Tibial artery (tissue), 4 donors: ENCODE measurements at regions not wholly inside any gene's neighbourhood (a gene's known extent, or its start where the extent isn't known, plus 50 kb on each side); places are given as distances from the start of the nearest gene placed in this dataset.

ENCODE experiments used
- DNase-seq, 2 donors: peaks; one replicate each; pipeline ENCODE4 v3.0.0-alpha.2; 2019
- H3K27ac ChIP-seq, 2 donors: fragments of 200-600 bp; sonication (generic) in 1 of 2; 1 replicate in 1 of 2; 2 replicates in 1 of 2; pipeline ENCODE4 v1.5.1; 2018 to 2019; ENCODE audit warnings: mild to moderate bottlenecking in 1 of 2
- H3K27me3 ChIP-seq, 2 donors: fragments of 200-600 bp; sonication (generic) in 1 of 2; one replicate each; pipeline versions ENCODE4 v1.5.1 to v1.6.0; 2016 to 2019
- H3K36me3 ChIP-seq, 3 donors: fragments of 200-600 bp; sonication (generic) in 2 of 3; one replicate each; pipeline ENCODE4 v1.5.1; 2016 to 2019; ENCODE audit warnings: mild to moderate bottlenecking in 2 of 3
- H3K4me1 ChIP-seq, 4 donors: fragments of 200-600 bp; sonication (generic) in 2 of 4; 1 replicate in 3 of 4; 2 replicates in 1 of 4; pipeline ENCODE4 v1.5.1; 2016 to 2019
- H3K4me3 ChIP-seq, 2 donors: fragments of 200-600 bp; sonication (generic) in 1 of 2; 1 replicate in 1 of 2; 2 replicates in 1 of 2; pipeline ENCODE4 v1.5.1; 2018 to 2019; ENCODE audit warnings: mild to moderate bottlenecking in 2 of 2
- H3K9me3 ChIP-seq, 3 donors: fragments of 200-600 bp; sonication (generic) in 1 of 3; one replicate each; pipeline ENCODE4 v1.5.1; 2016 to 2019
- intact Hi-C: fragments of 100-400 bp; cut with DNase I; formaldehyde crosslinking; loops from one replicate; pipeline ENCODE4 v1.15.0; 2023; ENCODE audit warnings: low total_unique reads
- TF ChIP-seq, protein P1 (sequence below), 2 experiments: fragments of 200-600 bp in 1 of 2; fragments of 450-650 bp in 1 of 2; IDR thresholded peaks; one replicate each; pipeline ENCODE4 v1.5.1; 2017 to 2019; ENCODE audit warnings: antibody characterized with exemption in 2 of 2, mild to moderate bottlenecking in 1 of 2, moderate library complexity in 1 of 2

DNA sequence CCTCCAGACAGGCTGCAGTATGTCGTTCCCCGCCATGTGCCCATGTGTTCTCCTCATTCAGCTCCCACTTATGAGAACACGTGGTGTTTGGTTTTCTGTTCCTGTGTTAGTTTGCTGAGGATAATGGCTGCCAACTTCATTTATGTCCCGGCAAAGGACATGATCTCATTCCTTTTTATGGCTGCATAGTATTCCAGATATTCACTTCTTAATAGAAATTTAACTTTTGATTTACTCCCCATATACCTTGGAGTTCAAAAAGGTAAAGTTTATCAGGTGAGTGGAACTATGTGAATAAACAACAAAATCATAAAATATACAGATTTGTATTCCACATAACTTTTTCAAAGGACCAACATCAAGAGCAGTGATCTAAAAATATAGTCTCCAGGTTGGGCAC is 372.6 kb downstream of the STK39 start:
- Histone ChIP-seq H3K4me3 (no peak overlapping the region), H3K9me3 (no peaks in the 10 kb centered on the region), H3K27ac (no peak overlapping the region), H3K27me3 (no peaks in the 10 kb centered on the region), H3K4me1 (no peaks in the 10 kb centered on the region), H3K36me3 (no peaks in the 10 kb centered on the region)
- DNase-seq = no peak
- intact Hi-C loops = no loop called here
- TF ChIP-seq, protein P1, sequence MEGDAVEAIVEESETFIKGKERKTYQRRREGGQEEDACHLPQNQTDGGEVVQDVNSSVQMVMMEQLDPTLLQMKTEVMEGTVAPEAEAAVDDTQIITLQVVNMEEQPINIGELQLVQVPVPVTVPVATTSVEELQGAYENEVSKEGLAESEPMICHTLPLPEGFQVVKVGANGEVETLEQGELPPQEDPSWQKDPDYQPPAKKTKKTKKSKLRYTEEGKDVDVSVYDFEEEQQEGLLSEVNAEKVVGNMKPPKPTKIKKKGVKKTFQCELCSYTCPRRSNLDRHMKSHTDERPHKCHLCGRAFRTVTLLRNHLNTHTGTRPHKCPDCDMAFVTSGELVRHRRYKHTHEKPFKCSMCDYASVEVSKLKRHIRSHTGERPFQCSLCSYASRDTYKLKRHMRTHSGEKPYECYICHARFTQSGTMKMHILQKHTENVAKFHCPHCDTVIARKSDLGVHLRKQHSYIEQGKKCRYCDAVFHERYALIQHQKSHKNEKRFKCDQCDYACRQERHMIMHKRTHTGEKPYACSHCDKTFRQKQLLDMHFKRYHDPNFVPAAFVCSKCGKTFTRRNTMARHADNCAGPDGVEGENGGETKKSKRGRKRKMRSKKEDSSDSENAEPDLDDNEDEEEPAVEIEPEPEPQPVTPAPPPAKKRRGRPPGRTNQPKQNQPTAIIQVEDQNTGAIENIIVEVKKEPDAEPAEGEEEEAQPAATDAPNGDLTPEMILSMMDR (IDR thresholded peaks at IDR 0.05) = no peak

DNA sequence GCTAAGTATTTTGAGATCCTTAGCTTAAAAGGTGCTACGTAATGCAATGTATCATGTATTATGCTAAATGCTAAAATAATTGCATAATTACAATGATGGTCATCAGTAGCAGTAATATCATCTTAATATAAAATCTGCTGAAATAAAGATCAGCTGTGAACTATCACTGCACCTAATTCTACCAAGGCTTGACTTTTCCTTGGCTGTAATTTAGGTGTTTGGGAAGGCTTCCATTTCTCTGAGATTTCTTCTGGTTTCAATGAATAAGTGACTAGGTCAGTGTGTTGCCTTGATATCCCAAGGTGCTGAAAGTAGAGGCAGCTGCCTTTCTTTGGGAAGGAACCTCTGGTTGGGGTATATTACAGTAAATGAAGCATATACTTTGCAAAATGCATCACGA is 376.1 kb downstream of the STK39 start:
- DNase-seq = no peak
- intact Hi-C loops = no loop called here
- no peak overlapping the region for H3K27ac ChIP-seq
- H3K4me3 ChIP-seq = no peak overlapping the region
- no peaks in the 10 kb centered on the region for H3K9me3 ChIP-seq
- no peaks in the 10 kb centered on the region for H3K27me3 ChIP-seq
- TF ChIP-seq, protein P1 (IDR thresholded peaks at IDR 0.05) = no peak
- H3K4me1 ChIP-seq = no peaks in the 10 kb centered on the region
- H3K36me3 ChIP-seq = no peaks in the 10 kb centered on the region

DNA sequence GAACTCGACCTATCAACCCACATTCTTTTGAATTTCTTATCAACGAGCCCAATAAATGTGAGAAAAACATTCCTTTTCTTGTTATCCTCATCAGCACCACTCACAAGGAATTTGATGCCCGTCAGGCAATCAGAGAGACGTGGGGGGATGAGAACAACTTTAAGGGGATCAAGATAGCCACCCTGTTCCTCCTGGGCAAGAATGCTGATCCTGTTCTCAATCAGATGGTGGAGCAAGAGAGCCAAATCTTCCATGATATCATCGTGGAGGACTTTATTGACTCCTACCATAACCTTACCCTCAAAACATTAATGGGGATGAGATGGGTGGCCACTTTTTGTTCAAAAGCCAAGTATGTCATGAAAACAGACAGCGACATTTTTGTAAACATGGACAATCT is 378.2 kb downstream of the STK39 start:
- Histone ChIP-seq H3K27ac (no peak overlapping the region), H3K4me1 (no peaks in the 10 kb centered on the region), H3K27me3 (no peaks in the 10 kb centered on the region), H3K4me3 (no peak overlapping the region), H3K9me3 (no peaks in the 10 kb centered on the region), H3K36me3 (no peaks in the 10 kb centered on the region)
- DNase-seq = no peak
- TF ChIP-seq, protein P1 (IDR thresholded peaks at IDR 0.05) = no peak
- intact Hi-C loops = no loop called here

DNA sequence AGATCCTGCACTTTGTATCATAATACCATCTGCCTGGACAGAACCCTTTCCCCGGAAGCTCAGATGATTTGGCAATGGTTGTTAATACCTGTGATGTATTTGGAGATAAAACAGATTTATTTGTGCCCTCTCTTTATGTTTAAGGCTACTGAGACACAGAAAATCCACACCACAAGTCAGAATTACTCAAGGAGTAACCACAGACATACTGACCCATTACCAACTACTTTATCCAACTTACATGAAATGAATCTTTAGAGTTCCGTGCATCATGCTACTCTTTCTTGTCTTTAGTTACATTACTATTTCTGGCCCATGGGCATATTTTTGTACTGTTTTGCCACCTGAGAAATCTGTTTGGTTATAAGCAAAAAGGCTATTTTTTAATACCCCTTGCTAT is 384.0 kb downstream of the STK39 start:
- no peak overlapping the region for H3K4me3 ChIP-seq
- no peak for DNase-seq
- no peak overlapping the region for H3K27ac ChIP-seq
- no peaks in the 10 kb centered on the region for H3K36me3 ChIP-seq
- TF ChIP-seq, protein P1 (IDR thresholded peaks at IDR 0.05) = no peak
- intact Hi-C loops = no loop called here
- no peaks in the 10 kb centered on the region for H3K27me3 ChIP-seq
- H3K4me1 ChIP-seq = no peaks in the 10 kb centered on the region
- H3K9me3 ChIP-seq = no peaks in the 10 kb centered on the region

DNA sequence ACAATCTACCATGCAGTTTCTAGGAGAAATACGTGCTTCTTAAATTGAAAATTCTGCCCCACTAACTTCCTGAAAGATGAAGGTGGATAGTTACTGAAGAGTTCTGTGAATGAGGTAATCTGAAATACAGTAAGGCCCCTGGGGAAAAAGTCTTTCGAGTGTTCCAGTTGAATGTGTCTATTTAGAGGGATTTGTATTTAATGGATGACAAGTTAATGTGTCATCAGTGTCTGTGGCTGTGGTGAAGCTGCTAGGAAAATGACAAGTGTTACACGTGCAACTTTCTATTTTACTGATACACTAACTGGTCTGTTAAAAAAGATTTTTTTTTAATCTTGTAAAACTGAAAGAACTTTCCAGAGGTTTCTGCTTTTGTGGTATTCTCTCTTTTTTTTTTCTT is 384.6 kb downstream of the STK39 start:
- Histone ChIP-seq H3K27ac (no peak overlapping the region), H3K4me1 (no peaks in the 10 kb centered on the region), H3K27me3 (no peaks in the 10 kb centered on the region), H3K9me3 (no peaks in the 10 kb centered on the region), H3K36me3 (no peaks in the 10 kb centered on the region), H3K4me3 (no peak overlapping the region)
- TF ChIP-seq, protein P1 (IDR thresholded peaks at IDR 0.05) = no peak
- intact Hi-C loops = no loop called here
- DNase-seq = no peak

DNA sequence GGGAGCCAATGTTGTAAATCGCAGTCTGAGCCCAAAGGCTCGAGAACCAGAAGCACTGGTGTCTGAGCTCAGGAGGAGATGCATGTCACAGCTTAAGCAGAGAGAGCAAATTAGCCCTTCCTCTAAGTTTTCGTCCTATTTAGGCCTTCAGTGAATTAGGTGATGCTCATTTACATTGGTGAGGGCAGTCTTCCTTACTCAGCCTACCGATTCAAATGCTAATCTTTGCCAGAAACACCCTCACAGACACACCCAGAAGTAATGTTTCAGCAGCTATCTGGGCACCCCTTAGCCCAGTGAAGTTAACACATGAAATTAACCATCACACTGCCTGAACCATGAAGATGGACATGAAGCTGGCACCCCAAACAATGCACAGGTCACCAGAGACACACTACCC is 385.1 kb downstream of the STK39 start:
- H3K27ac ChIP-seq = no peak overlapping the region
- TF ChIP-seq, protein P1 (IDR thresholded peaks at IDR 0.05) = no peak
- no peak for DNase-seq
- no peaks in the 10 kb centered on the region for H3K9me3 ChIP-seq
- no peaks in the 10 kb centered on the region for H3K36me3 ChIP-seq
- no peak overlapping the region for H3K4me3 ChIP-seq
- H3K27me3 ChIP-seq = no peaks in the 10 kb centered on the region
- intact Hi-C loops = no loop called here
- no peaks in the 10 kb centered on the region for H3K4me1 ChIP-seq
